ENCODE measurements at regions not wholly inside any gene's neighbourhood (a gene's known extent, or its start where the extent isn't known, plus 50 kb on each side); places are given as distances from the start of the nearest gene placed in this dataset.

GRCh38 chr5:60257596-60258271, 364.2 kb upstream of the PDE4D start:
- no peak for TF ChIP-seq POLR2A (IDR thresholded peaks at IDR 0.05; ENCODE audit: low read depth, low read length)
- no peak for TF ChIP-seq FOS (IDR thresholded peaks at IDR 0.05; ENCODE audit: borderline replicate concordance, insufficient read depth, low read length)
- TF ChIP-seq POLR2AphosphoS5 (IDR thresholded peaks at IDR 0.05; ENCODE audit: insufficient read depth, low read depth, low read length) = no peak
- no peak for TF ChIP-seq CTCF (IDR thresholded peaks at IDR 0.05; ENCODE audit: extremely low read depth in 1 of 2, insufficient read depth in 1 of 2, low read depth in 1 of 2, low read length in 2 of 2)
- TF ChIP-seq EZH2 (IDR thresholded peaks at IDR 0.05; ENCODE audit: borderline replicate concordance, low read depth, low read length, severe bottlenecking) = no peak
- TF ChIP-seq MYC (IDR thresholded peaks at IDR 0.05; ENCODE audit: low read depth, low read length) = no peak
- TF ChIP-seq JUN (IDR thresholded peaks at IDR 0.05; ENCODE audit: borderline replicate concordance, insufficient read depth, insufficient read length, low read depth) = no peak

Measured in endothelial cell of umbilical vein (primary cell).